Liver (tissue), 3 donors: ENCODE measurements at regions not wholly inside any gene's neighbourhood (a gene's known extent, or its start where the extent isn't known, plus 50 kb on each side); places are given as distances from the start of the nearest gene placed in this dataset.

Experiments used
- CTCF ChIP-seq: fragments of 150-350 bp; IDR thresholded peaks from 2 replicates; pipeline ENCODE4 v1.5.1; 2017; ENCODE audit warnings: improper control_type of control experiment, low read depth, low read length; ENCODE audit not compliant: missing input control
- FOXA2 ChIP-seq: IDR thresholded peaks from 2 replicates; pipeline ENCODE4 v1.6.1; 2016; ENCODE audit warnings: antibody characterized with exemption
- GABPA ChIP-seq, 2 donors: IDR thresholded peaks in 1 of 2; conservative IDR thresholded peaks in 1 of 2; 2 replicates each; pipeline ENCODE4 v1.6.1; 2016; ENCODE audit warnings: antibody characterized with exemption in 2 of 2, mild to moderate bottlenecking in 1 of 2, moderate library complexity in 1 of 2
- HNF4G ChIP-seq: IDR thresholded peaks from 2 replicates; pipeline ENCODE4 v1.6.1; 2016; ENCODE audit warnings: antibody characterized with exemption
- MAX ChIP-seq: IDR thresholded peaks from 2 replicates; pipeline ENCODE4 v1.6.1; 2016; ENCODE audit warnings: antibody characterized with exemption
- REST ChIP-seq: IDR thresholded peaks from 2 replicates; pipeline ENCODE4 v1.6.1; 2016; ENCODE audit warnings: antibody characterized with exemption, mild to moderate bottlenecking
- YY1 ChIP-seq: IDR thresholded peaks from 2 replicates; pipeline ENCODE4 v1.6.1; 2016; ENCODE audit warnings: antibody characterized with exemption, mild to moderate bottlenecking
- donor health status: healthy.
- donor health status: healthy.

DNA sequence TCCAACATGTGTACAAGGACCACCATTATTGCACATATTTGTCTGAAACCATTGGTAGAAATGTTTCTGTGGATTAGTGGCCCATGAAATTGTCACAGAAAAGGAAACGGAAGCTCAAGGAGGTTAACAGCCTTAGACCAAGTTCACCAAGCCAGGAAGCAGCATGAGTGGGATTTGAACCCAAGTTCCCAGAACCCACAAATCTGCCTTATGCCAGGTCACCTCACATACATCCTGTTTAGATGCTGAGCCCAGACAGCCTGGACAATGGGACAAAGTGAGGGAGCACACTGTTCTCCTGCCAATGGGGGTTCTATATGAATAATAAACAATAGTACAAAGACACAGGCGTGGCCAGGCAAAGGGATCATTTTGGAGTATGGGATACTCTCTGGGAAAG lies 59.6 kb upstream of the CA12 start:
- TF ChIP-seq CTCF: no peak
- TF ChIP-seq GABPA (IDR thresholded peaks at IDR 0.05 in 1 of 2, conservative IDR thresholded peaks at IDR 0.05 in 1 of 2): no peak
- TF ChIP-seq HNF4G: no peak
- TF ChIP-seq FOXA2: no peak
- no peak for TF ChIP-seq REST
- TF ChIP-seq YY1: no peak
- TF ChIP-seq MAX: no peak
